ENCODE measurements at regions not wholly inside any gene's neighbourhood (a gene's known extent, or its start where the extent isn't known, plus 50 kb on each side); places are given as distances from the start of the nearest gene placed in this dataset.

GRCh38 chr13:97134364-97135095, 87.6 kb upstream of the MBNL2 start:
- TF ChIP-seq CTCF (conservative IDR thresholded peaks at IDR 0.05): no peak
- Mint-ChIP-seq H3K27me3 (ENCODE audit: low read depth) (no peaks in the 10 kb centered on the region), H3K27ac (ENCODE audit: unreplicated experiment) (no peak overlapping the region)

GRCh38 chr13:97135883-97136282, 86.2 kb upstream of the MBNL2 start:
- Mint-ChIP-seq H3K27me3 (ENCODE audit: low read depth) (no peaks in the 10 kb centered on the region), H3K4me1 (peaks cover 11% of the 10 kb centered on the region), H3K4me3 (no peak overlapping the region), H3K27ac (ENCODE audit: unreplicated experiment) (no peak overlapping the region), H3K9me3 (no peaks in the 10 kb centered on the region), H3K36me3 (ENCODE audit: low read depth) (no peaks in the 10 kb centered on the region)
- no peak for TF ChIP-seq CTCF (conservative IDR thresholded peaks at IDR 0.05)
- no peak for DNase-seq (ENCODE audit: low read depth, low spot score)

More at GRCh38 chr13:97134364-97135095, 87.6 kb upstream of the MBNL2 start:
- no peak for DNase-seq (ENCODE audit: low read depth, low spot score)
- Mint-ChIP-seq H3K36me3 (ENCODE audit: low read depth) (no peaks in the 10 kb centered on the region), H3K9me3 (no peaks in the 10 kb centered on the region), H3K4me1 (no peaks in the 10 kb centered on the region), H3K4me3 (no peak overlapping the region)

DNA sequence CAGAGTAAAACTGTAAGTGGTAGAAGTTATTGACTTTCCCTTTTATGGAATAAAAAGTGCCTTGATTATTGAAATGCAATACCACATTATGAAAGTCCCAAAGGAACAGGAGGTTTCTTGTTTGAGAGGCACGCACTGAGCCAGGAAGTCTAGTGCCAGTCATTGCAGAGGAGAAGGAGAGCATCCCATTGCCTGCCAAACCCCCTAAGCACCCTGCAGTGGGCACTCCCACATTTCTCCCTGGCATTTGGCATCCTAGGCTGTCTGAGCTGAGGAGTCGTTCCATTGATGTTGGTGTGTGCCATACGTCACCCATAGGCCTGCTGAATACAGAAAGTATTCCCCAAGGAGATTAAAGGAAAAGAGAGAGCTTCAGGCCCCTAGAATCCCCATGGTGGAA, 85.7 kb upstream of the MBNL2 start:
- DNase-seq (ENCODE audit: low read depth, low spot score): no peak
- H3K27me3 Mint-ChIP-seq (ENCODE audit: low read depth): no peaks in the 10 kb centered on the region
- TF ChIP-seq CTCF (conservative IDR thresholded peaks at IDR 0.05): no peak
- no peak overlapping the region for H3K4me3 Mint-ChIP-seq
- no peaks in the 10 kb centered on the region for H3K9me3 Mint-ChIP-seq
- peaks cover 17% of the 10 kb centered on the region for H3K4me1 Mint-ChIP-seq
- H3K27ac Mint-ChIP-seq (ENCODE audit: unreplicated experiment): no peak overlapping the region
- no peaks in the 10 kb centered on the region for H3K36me3 Mint-ChIP-seq (ENCODE audit: low read depth)

GRCh38 chr13:97139691-97140090, 82.4 kb upstream of the MBNL2 start:
- no peak for DNase-seq (ENCODE audit: low read depth, low spot score)
- Mint-ChIP-seq H3K36me3 (ENCODE audit: low read depth) (no peaks in the 10 kb centered on the region), H3K4me3 (no peak overlapping the region), H3K4me1 (peaks cover 30% of the 10 kb centered on the region), H3K9me3 (no peaks in the 10 kb centered on the region), H3K27ac (ENCODE audit: unreplicated experiment) (no peak overlapping the region), H3K27me3 (ENCODE audit: low read depth) (no peaks in the 10 kb centered on the region)
- no peak for TF ChIP-seq CTCF (conservative IDR thresholded peaks at IDR 0.05)

DNA sequence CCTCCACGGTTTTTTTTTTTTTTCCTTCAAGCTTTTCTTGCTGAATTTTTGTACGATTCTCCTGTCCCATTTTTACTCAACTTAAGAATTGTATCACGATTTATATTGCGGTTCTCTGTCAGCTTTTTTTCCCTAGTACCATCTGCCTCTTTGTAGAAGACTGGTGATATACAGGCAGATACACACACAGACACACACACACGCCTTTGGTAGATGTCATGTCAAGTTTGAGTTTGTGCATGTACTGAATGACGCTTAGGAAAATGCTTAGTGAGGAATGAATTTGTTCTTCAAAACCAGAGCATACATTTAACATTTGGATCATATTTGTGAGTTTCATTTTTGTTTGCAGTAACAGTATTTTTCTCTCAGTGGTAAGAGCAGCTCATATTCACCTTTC, 82.0 kb upstream of the MBNL2 start:
- no peaks in the 10 kb centered on the region for H3K27me3 Mint-ChIP-seq (ENCODE audit: low read depth)
- H3K9me3 Mint-ChIP-seq: no peaks in the 10 kb centered on the region
- no peak overlapping the region for H3K4me3 Mint-ChIP-seq
- peaks cover 32% of the 10 kb centered on the region for H3K4me1 Mint-ChIP-seq
- no peak for DNase-seq (ENCODE audit: low read depth, low spot score)
- TF ChIP-seq CTCF (conservative IDR thresholded peaks at IDR 0.05): no peak
- H3K36me3 Mint-ChIP-seq (ENCODE audit: low read depth): no peaks in the 10 kb centered on the region
- no peak overlapping the region for H3K27ac Mint-ChIP-seq (ENCODE audit: unreplicated experiment)

Data from neural crest cell (in vitro differentiated cells).